Fibroblast of skin of right biceps (primary cell): ENCODE measurements at regions not wholly inside any gene's neighbourhood (a gene's known extent, or its start where the extent isn't known, plus 50 kb on each side); places are given as distances from the start of the nearest gene placed in this dataset.

Experiments
- DNase-seq: peaks from one replicate; pipeline ENCODE4 v3.0.0-alpha.2; 2013

DNA sequence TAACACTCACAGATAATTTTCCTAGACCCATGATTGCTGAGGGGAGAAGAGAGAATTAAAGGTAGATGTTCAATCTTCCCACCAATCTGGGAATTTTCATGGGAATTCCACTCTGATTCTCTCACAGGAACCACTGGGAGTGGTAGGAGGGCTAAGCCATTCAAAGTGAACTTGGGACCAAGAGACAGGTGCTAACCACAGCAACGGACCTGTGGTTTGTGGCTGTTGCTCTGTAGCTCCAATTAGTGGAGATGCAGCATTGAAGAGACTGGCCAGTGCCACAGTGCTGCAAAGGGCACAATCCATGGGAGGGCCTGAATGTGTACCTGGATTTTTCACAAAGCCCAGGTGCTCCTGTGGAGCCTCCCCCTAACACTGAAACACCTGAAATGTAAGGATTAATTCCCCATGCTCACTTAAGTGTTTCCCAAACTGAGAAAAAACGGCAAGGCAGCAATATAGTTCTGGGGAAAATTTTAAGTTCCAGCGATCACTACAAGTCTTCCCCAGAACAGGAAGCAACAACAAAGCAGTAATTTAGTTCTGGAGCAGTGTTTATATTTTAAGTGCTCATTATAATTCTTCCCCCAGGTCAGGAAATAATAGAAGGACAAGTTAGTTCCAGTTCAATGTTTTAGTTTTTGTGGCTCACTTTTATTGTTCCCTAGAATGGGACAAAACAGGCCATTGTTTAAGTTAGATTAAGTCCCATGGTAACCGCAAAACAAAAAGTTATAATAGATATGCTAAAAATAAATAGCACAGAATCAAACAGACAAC is 1045.8 kb downstream of the CNTNAP5 start:
- DNase-seq = no peak

GRCh38 chr2:125073440-125073839 is 1048.4 kb downstream of the CNTNAP5 start:
- no peak for DNase-seq

DNA sequence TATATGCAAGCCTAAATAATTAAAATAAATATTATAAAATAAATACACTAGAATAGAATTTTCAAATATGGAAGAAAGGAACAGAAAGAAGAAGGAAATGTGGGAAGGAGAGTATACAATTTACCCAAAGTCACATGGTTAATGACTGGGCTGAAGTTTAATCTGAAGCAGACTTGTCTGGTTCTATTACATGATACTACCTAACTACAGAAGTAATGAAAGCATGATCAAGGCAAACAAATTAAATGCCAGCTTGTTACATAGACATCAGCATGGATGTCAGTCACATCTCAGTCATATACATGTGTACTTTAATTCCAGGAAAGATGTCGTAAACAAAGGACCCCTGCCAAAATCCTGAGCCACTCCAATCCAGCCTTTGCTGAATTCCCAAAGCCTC is 1060.8 kb downstream of the CNTNAP5 start:
- DNase-seq = no peak

DNA sequence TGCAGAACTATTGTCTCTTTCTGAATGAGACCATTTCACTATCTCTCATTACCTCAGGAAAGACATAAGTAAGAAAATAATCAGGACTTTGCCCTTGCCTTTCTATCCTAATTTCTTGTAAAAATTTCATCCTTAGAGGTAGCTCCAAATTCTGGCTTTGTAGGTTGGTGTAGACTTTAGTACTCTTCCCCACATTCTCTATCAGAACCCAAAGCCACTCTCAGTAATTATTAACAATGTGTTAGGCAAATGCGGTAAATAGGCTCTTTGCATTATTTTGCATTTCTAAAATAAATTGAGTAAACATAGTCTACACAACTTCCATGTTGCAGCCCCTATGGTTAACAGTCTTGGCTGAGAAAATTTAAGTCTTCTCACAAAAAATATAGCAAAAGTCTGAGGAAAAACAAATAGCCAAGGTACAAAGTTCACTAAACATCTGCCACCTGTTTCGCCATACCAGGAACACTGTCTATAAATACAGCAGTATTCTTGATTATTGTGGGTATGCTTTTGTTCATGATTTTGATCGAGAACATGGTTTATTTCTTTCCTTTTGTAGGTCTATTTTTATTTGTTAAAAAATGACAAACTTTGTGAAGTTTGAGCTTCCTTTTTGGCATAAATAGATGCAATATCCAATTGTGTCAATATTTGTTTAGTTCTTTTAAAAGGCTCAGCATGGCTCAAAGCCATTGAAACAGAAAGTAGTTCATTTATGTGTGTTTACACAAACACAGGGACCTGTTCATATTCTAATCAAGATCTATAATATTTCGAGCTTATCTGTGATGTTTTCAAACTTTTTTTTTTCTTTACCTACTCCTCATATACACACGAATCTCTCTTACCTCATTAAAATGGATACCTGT is 1061.5 kb downstream of the CNTNAP5 start:
- no peak for DNase-seq

- no peak for DNase-seq
Observed at GRCh38 chr2:125092276-125093009, 1067.4 kb downstream of the CNTNAP5 start.

DNA sequence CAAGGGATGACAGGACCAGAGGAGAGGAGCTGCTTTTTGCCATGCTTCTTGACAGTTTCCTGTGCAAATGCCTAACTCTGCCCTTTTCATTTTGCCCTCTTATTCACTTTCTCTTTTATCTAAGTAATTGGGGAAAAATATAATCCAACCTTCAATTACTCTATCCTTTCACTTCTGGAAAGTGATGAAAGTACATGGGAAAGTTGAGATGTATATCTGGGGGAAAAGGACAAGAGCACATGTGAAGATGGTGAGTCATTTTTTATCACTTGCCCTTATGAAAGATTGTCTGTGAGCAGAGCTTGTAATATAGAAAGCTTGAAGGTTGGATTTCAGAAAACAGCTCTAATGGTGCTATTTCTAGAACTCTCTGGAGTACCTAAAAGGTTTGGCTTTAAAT is 1070.7 kb downstream of the CNTNAP5 start:
- no peak for DNase-seq

DNA sequence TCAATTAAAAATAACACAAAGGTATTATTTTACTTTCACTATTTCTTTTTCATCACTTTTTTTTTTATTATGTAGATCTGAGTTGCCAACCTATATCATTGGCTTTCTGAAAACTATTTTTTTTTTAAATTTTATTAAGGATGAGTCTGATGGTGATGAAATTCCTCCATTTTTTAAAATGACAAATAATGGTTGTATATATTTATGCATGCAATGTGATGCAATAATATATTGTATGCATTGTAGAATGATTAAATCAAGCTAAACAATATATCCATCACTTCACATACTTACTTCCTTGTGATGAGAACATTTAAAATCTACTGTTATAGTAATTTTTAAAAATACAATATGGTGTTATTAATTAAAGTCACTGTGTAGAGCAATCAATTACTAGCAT is 1081.6 kb downstream of the CNTNAP5 start:
- DNase-seq = no peak

DNA sequence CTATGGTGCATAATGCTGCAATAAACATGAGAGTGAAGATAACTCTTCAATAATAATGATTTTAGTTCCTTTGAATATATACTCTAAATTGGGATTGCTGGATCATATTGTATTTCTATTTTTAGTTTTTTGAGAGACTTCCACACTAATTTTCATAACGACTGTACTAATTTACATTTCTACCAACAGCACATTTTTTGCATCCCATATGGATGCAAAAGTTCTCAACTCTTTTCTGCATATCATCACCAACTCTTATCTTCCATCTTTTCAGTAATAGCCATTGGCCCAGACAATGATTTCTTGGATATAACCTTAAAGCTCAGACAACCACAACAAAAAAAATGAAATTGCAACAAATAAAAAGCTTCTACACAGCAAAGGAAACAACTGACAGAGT is 1082.4 kb downstream of the CNTNAP5 start:
- no peak for DNase-seq

DNA sequence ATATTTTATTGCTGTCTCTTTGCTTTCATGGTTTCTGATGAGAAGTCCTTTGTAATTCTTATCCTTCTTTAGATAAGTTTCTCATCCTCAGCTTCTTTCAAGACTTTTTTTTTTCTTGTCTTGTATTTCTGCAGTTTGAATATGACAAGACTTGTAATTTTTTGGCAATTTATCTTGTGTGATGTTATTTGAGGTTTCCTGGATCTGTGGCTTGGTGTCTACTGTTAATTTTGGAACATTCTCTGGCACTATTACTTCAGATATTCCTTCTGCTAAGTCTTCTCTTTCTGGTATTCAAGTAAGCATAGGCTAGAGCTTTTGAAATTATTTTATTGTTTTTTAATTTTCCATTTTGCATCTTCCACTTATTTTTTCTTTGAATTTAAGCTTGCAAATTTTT is 1083.2 kb downstream of the CNTNAP5 start:
- no peak for DNase-seq

- DNase-seq = no peak
Observed at GRCh38 chr2:125125902-125126301, 1100.8 kb downstream of the CNTNAP5 start.

DNA sequence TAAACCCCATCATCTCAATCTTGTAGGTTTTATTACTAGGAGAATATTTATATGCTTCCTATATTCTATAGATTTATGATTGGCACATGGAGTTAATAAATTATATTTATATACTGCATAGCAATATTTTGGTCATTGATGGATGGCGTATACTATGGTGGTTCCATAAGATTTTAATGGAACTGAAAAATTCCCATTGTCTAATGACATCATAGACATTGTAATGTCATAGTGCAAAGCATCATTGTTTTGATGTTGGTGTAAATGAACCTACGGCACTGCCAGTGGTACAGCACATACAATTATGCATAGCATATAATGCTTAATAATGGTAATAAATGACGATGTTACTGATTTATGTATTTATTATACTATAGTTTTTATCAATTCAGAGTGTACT is 1135.9 kb downstream of the CNTNAP5 start:
- DNase-seq = no peak

- peak; percentile 71 for DNase-seq
Observed at GRCh38 chr2:125167152-125167551, 1142.1 kb downstream of the CNTNAP5 start.

- peak; percentile 93 for DNase-seq
Observed at GRCh38 chr2:125167820-125168219, 1142.7 kb downstream of the CNTNAP5 start.

- peak; percentile 36 for DNase-seq
Observed at GRCh38 chr2:125168442-125168841, 1143.4 kb downstream of the CNTNAP5 start.

GRCh38 chr2:125169022-125169763 is 1144.1 kb downstream of the CNTNAP5 start:
- peak; percentile 64 for DNase-seq

GRCh38 chr2:125169764-125170146 is 1144.7 kb downstream of the CNTNAP5 start:
- DNase-seq = peak; percentile 0

GRCh38 chr2:125172181-125172580 is 1147.1 kb downstream of the CNTNAP5 start:
- DNase-seq = peak; percentile 17

DNA sequence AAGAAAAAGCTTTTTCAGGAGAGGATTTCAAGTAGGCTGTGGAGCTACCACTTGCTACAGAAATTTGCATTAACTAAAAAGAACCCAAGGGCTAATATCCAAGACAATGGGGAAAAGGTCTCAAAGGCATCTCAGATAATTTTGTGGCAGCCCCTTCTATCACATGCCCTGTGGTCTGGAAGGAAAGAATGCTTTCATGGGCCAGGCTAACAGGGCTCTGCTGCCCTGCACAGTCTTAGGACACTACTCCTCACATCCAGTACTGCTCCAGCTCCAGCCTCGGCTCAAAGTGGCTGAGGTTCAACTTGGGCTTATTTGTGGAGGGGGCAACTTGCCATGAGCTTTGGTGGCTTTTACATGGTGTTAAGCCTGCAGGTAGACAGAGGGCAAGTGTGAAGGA is 1150.3 kb downstream of the CNTNAP5 start:
- DNase-seq = no peak

DNA sequence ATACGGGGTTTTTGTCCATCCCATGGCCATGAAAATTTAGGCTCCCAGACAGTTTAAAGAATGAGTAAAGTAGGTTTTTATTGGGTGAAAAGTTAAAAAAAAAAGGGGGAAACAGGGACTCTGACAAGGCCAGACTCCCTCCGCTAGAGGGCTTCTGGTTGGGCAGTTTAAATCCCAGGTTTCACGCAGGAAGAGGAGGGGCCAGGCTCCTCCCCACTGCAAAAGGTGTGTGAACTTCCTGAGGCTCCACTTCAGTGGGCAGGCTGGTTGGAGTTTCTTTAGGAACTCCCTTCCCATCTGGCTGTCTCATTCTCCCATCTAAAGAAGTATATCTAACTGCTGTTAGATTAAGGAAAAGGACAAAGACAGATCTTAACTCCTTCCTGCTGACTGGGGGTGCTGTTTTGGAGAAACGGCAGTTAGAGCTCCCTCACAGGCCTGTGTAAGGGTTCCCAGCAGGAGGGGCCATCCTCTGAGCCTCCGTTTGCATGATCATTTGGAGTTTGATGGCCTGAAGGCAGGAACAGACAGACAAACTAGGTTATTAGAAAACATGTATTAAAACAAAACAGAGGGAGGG is 1160.7 kb downstream of the CNTNAP5 start:
- DNase-seq = no peak

GRCh38 chr2:125207431-125207830 is 1182.3 kb downstream of the CNTNAP5 start:
- no peak for DNase-seq

DNA sequence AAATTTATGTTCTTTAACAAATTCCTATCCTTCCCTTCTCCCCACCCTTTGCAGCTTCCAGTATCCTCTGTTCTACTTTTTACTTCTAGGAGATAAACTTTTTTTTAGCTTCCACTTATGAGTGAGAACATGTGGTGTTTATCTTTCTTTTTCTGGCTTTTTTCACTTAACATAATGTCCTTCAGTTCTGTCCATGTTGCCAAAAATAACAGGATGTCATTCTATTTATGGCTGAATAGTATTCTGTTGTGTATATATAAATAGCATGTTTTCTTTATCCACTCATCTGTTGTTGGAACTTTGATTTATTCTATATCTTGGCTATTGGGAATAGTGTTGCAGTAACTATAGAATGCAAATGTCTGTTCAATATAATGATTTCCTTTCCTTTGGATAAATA is 1191.2 kb downstream of the CNTNAP5 start:
- no peak for DNase-seq

GRCh38 chr2:125224188-125224587 is 1199.1 kb downstream of the CNTNAP5 start:
- DNase-seq = no peak
